SK-MEL-5 (cell line): ENCODE measurements at regions not wholly inside any gene's neighbourhood (a gene's known extent, or its start where the extent isn't known, plus 50 kb on each side); places are given as distances from the start of the nearest gene placed in this dataset.

Experiments used
- DNase-seq: peaks from one replicate; pipeline ENCODE4 v3.0.0-alpha.2; 2016; ENCODE audit warnings: low read depth, low spot score
- in situ Hi-C: cut with HindIII; loops from 2 replicates; pipeline ENCODE4 v1.10.0; 2016; ENCODE audit warnings: low sequenced_read_pairs, high pct_unique_total_duplicates, low pct_unique_long_range_greater_than_20kb

- in situ Hi-C loops: no loop called here
Measured at GRCh38 chr15:95489103-95489502, 841.4 kb upstream of the NR2F2 start.

DNA sequence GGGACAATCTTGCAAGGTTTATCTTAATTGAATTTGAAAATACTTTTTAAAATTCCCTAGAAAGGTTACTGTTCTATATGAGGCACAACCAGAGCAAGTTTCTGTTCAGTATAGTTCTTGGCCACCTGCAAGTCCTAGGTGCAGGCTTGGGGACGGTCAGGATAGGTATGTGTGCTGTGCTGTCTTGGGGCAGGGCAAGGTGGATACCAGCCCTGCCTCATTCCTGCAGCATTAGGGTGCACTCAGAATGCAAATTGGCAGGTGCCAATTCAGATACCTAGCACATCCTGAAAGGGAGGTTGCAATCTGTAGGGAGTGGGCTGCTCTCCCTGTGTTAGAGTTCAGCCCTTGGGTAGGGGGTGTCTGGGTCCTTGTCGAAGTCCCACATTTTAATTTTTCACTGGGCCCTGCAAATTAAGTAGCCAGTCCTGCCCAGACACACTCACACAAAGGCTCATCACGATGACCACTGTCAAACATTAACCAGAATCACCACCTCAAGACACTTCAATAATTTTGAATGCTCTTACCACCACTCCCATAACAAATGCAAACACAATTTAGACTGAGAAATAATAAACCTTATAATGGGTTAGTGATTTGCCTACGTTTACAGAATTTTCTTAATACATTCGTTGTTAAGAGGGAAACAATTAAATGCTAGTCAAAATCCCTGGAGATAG lies 838.0 kb upstream of the NR2F2 start:
- in situ Hi-C loops: no loop called here
- DNase-seq: no peak

More at GRCh38 chr15:95489103-95489502, 841.4 kb upstream of the NR2F2 start:
- no peak for DNase-seq

- no peak for DNase-seq
- in situ Hi-C loops: no loop called here
Measured at GRCh38 chr15:95494971-95495541, 835.4 kb upstream of the NR2F2 start.

DNA sequence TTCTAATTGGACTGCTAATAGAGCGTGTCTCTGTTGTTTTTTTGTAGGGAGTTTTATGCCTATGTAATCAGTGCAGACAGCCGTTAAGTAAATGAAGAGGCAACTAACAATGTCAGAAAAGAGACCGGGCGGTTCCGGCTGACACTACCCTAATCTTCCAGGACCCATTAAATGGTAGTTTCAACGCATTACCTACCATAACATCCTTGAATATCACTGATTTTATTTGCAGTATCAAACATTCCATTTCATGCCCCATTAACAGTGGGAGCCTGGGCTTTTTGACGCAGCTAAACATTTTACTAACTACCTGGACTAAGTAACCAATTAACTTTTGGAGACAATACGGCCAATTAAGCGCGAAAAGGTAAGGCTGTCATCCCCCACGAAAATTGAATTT lies 832.9 kb upstream of the NR2F2 start:
- DNase-seq: no peak
- in situ Hi-C loops: no loop called here

GRCh38 chr15:95498961-95499360 lies 831.5 kb upstream of the NR2F2 start:
- in situ Hi-C loops: no loop called here

DNA sequence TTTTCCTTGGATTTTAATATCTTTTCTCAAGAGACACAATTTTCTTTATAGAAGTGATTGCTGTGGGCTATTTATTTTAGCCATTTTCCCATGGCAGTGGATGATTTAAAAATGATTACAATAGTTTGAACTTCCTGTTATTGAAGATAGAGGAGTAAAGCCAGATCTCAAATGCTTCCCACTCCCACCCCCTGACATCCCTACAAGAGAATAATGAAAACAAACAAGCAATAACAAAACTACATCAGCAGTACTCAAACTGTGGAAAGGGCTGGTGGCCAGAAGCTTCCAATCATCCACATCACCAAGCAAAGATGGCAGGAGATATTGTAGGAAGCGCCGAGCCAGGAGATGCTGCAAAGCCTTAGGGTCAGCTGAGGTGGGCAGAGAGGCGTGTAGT lies 831.1 kb upstream of the NR2F2 start:
- in situ Hi-C loops: no loop called here
- DNase-seq: no peak

More at GRCh38 chr15:95498961-95499360, 831.5 kb upstream of the NR2F2 start:
- no peak for DNase-seq

DNA sequence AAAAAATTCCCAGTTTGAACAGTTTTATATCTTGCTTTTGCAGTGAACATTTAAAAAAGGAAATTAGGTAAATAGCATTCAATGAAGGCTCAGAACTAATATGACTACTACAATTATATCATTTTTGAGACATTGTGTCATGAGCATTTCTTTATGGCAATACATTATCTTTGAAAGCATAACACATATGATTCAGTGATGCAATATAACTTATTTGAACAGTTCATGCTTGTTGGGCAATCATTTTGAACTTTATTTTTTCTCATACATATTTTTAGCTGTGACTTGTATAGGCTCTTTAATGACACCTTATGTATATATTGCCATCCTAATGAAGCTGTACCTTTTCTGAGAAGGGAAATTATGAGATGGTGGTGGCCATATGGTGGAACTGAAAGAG lies 828.6 kb upstream of the NR2F2 start:
- in situ Hi-C loops: no loop called here
- DNase-seq: no peak

- DNase-seq: no peak
- in situ Hi-C loops: no loop called here
Measured at GRCh38 chr15:95503107-95503506, 827.4 kb upstream of the NR2F2 start.

DNA sequence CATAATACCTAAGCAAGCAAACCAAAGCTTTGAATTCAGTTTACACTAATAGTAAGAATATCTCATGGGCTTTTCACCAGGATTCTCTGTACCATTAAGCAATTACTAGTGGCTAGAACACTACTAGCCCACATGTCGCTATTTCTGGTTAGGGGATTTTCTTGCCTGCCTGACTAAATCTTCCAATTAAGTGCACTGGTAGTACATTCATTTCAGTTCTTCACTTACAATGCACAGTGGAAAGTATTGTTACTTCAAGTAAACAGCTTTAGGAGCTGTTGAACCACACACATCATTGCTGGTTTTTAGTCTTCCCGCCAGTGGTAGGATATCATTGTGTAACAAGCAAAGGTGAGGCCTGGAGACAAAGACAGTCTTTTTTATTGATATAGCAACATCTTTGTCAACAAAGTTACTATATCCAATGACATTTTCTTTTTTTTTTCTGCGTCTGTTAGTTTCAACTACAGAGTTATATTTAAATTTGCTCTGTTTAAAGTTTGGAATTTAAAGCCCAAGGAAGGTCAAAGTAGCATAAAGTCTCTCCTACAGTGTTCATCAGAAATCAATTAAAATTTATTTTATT lies 826.8 kb upstream of the NR2F2 start:
- in situ Hi-C loops: no loop called here
- no peak for DNase-seq

DNA sequence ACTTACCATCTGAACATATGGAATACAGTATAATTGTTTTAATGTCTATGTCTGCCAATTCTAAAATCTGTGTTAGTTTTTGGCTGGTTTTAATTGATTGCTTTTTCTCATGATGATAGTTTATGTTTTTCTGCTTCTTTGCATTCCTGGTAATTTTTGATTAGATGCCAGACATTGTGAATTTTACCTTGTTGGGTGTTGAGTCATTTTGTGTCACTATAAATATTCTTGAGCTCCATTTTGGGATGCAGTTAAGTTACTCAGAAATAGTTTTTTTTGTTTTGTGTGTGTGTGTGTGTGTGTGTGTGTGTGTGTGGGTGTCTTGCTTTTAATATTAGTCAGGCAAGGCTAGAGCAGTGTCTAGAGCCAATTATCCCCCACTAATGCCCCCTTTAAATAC lies 818.8 kb upstream of the NR2F2 start:
- no peak for DNase-seq
- in situ Hi-C loops: no loop called here

DNA sequence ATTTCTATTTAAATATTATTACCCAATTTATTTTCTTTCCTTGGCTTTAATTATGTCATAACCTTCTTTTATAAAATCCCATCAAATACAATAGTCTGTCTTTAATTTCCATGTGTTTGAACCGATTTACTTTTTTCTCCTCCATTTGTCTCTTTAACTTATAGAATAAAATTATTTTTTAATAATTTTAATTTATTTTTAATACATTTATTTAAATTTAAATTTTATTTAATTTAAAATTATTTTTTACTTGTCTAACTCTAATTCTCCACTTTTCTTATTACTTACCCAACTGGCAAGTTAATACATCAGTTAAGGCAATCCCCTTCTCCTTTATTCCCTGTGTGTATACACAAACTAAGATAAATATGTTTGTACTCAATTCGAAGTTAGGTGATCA lies 817.6 kb upstream of the NR2F2 start:
- DNase-seq: no peak
- in situ Hi-C loops: no loop called here

DNA sequence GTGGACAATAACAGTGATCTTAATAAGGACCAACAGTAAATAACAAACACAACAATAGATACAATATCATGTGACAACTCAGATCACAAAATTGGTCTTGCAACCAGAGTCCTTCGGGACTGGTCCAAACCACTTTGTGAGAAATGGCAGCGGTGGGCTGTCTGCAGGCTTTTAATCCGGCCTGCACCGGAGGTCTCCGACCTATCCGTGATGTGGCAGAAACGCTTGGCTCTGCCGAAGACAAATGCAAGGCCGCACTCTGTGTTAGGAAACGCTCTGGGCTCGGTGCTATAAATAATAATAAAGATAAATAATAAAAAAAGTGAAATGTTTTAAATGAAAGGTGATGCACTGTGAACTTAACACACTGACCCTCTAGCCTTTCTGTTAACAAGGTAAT lies 810.6 kb upstream of the NR2F2 start:
- DNase-seq: no peak
- in situ Hi-C loops: no loop called here

GRCh38 chr15:95520511-95520910 lies 810.0 kb upstream of the NR2F2 start:
- DNase-seq: no peak
- in situ Hi-C loops: no loop called here

- no peak for DNase-seq
- in situ Hi-C loops: no loop called here
Measured at GRCh38 chr15:95520922-95521321, 809.6 kb upstream of the NR2F2 start.

DNA sequence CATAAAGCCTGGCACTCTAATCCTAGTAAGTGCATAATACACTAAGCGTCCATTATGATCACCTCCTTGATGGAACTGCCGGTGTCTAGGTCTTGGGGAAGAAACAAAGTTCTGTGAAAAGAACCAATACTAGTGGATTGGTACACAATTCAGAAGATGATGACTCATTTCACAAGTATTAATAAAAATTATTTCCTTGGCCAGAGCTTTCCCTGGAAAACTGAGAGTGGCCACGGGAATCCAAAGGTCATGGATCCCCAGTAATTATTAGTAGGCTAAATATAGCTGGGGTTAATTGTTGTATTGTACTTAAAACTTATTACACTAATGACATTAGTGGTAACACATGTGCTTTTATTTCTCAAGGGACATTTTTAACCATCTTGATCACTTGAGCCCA lies 808.0 kb upstream of the NR2F2 start:
- no peak for DNase-seq
- in situ Hi-C loops: no loop called here

DNA sequence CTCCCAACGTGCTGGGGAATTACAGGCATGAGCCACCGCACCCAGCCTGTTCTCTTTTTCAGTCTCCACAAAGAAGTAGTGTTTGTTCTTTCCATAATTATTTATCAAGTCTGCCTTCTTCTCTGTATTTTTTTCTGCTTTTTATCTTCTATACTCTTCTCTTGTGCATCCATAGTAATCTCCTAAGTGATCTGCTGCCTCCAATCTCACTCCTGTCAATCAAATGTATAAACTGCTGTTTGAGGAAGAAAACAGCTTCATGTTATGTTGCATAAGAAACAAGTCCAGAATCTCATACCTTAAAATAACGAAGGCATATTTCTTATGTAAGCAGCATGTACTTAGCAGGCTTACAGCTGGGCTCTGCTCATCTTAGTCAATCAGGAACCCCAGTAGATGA lies 801.6 kb upstream of the NR2F2 start:
- no peak for DNase-seq
- in situ Hi-C loops: no loop called here

DNA sequence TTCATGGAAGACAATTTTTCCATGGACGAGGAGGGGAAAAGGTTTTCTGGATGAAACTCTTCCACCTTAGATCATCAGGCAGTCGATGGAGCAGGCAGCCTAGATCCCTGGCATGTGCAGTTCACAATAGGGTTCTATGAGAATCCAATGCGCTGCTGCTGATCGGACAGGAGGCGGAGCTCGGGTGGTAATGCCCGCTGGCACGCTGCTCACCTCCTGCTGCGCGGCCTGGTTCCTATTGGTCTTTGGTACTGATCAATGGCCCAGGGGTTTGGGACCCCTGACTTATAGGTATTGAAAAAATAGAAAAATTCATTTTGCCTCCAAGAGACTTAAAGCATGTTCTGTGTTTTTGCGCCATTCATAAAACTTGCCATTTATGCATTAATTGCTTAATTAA lies 793.9 kb upstream of the NR2F2 start:
- in situ Hi-C loops: no loop called here
- DNase-seq: no peak

GRCh38 chr15:95538693-95539092 lies 791.8 kb upstream of the NR2F2 start:
- in situ Hi-C loops: no loop called here
- DNase-seq: no peak

DNA sequence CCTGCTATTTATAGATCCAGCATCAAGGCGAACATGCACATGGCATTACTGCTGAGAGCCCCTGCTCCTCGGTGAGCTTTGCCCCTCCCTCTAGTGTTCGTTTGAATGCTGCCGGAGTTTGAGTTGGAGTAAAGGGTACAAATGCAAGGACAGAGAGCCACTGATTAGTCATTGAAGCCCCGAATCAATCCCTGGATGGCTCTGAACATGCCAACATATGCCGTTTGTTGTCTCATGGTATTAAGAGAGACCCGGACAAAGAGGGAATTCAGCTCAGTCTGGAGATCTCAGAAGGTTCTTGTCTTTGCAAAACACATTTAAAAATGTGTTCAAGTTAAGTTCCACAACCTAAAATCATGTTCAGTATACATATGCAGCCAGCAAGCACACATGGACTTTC lies 789.2 kb upstream of the NR2F2 start:
- DNase-seq: no peak
- in situ Hi-C loops: no loop called here
